Fibroblast of pulmonary artery (primary cell): ENCODE measurements at regions not wholly inside any gene's neighbourhood (a gene's known extent, or its start where the extent isn't known, plus 50 kb on each side); places are given as distances from the start of the nearest gene placed in this dataset.

Source experiments
- DNase-seq: peaks from one replicate; pipeline ENCODE4 v3.0.0-alpha.2; 2010; ENCODE audit warnings: low read depth
- H3K4me3 ChIP-seq: replicated peaks from 2 replicates; pipeline ENCODE4 v1.5.1; 2011; ENCODE audit warnings: low read depth, mild to moderate bottlenecking, control low read depth, low read length, moderate library complexity
- TF ChIP-seq, protein P1 (sequence below): IDR thresholded peaks from 2 replicates; pipeline ENCODE4 v1.5.1; 2011; ENCODE audit warnings: mild to moderate bottlenecking, control low read depth, low read length, inconsistent platforms; ENCODE audit errors: missing control alignments

DNA sequence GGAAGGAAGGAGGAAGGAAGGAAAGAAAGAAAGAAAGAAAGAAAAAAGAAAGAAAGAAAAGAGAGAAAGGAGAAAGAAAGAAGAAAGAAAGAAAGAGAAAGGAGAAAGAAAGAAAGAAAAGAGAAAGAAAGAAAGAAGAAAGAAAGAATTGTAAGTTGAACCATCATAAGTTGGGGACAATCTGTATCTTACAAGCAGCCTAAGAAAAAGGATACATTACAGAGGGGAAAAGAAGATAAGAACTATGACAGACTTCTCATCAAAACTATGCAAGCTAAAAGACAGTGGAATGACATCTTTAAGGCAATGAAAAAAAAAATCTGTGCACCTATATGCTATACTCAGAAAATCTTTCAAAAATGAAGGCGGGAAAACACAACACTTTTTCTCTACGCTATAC lies 50.3 kb upstream of the SP4 start:
- no peak overlapping the region for H3K4me3 ChIP-seq
- no peak for DNase-seq
- TF ChIP-seq, protein P1, sequence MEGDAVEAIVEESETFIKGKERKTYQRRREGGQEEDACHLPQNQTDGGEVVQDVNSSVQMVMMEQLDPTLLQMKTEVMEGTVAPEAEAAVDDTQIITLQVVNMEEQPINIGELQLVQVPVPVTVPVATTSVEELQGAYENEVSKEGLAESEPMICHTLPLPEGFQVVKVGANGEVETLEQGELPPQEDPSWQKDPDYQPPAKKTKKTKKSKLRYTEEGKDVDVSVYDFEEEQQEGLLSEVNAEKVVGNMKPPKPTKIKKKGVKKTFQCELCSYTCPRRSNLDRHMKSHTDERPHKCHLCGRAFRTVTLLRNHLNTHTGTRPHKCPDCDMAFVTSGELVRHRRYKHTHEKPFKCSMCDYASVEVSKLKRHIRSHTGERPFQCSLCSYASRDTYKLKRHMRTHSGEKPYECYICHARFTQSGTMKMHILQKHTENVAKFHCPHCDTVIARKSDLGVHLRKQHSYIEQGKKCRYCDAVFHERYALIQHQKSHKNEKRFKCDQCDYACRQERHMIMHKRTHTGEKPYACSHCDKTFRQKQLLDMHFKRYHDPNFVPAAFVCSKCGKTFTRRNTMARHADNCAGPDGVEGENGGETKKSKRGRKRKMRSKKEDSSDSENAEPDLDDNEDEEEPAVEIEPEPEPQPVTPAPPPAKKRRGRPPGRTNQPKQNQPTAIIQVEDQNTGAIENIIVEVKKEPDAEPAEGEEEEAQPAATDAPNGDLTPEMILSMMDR, result no peak
